CD14-positive monocyte (primary cell): ENCODE measurements at regions not wholly inside any gene's neighbourhood (a gene's known extent, or its start where the extent isn't known, plus 50 kb on each side); places are given as distances from the start of the nearest gene placed in this dataset.

Experiments used
- DNase-seq, 3 donors: peaks; one replicate each; pipeline ENCODE4 v3.0.0-alpha.2; 2011 to 2022
- H2AFZ ChIP-seq: 2 replicates; pipeline ENCODE4 v1.6.0; 2012; ENCODE audit warnings: mild to moderate bottlenecking, low read depth, low read length, inconsistent platforms; ENCODE audit not compliant: insufficient read depth, poor library complexity, severe bottlenecking
- H3K27ac ChIP-seq, 2 donors: 1 replicate in 1 of 2; 2 replicates in 1 of 2; pipeline ENCODE4 v1.5.1; 2012 to 2013; ENCODE audit warnings: low read length in 2 of 2, control low read depth in 1 of 2, inconsistent platforms in 1 of 2, low read depth in 1 of 2, mild to moderate bottlenecking in 1 of 2
- H3K27me3 ChIP-seq, 2 donors: one replicate each; pipeline versions ENCODE4 v1.6.0 to v1.6.1; 2011 to 2013; ENCODE audit warnings: low read length in 2 of 2; ENCODE audit not compliant: control insufficient read depth in 2 of 2, insufficient read depth in 2 of 2
- H3K36me3 ChIP-seq, 2 donors: replicated peaks in 1 of 2; 1 replicate in 1 of 2; 2 replicates in 1 of 2; pipeline versions ENCODE4 v1.5.1 to v1.6.1; 2012 to 2013; ENCODE audit warnings: low read length in 2 of 2, control low read depth in 1 of 2, inconsistent platforms in 1 of 2, mild to moderate bottlenecking in 1 of 2; ENCODE audit not compliant: insufficient read depth in 2 of 2, control insufficient read depth in 1 of 2
- H3K4me1 ChIP-seq, 2 donors: 1 replicate in 1 of 2; 2 replicates in 1 of 2; pipeline versions ENCODE4 v1.5.1 to v1.6.1; 2012 to 2013; ENCODE audit warnings: low read length in 2 of 2, control low read depth in 1 of 2, inconsistent platforms in 1 of 2, mild to moderate bottlenecking in 1 of 2, moderate library complexity in 1 of 2; ENCODE audit not compliant: insufficient read depth in 2 of 2, control insufficient read depth in 1 of 2
- H3K4me2 ChIP-seq: replicated peaks from 2 replicates; pipeline ENCODE3; 2012; ENCODE audit warnings: low read length, moderate library complexity, mild to moderate bottlenecking; ENCODE audit not compliant: poor library complexity, severe bottlenecking; ENCODE audit errors: extremely low read depth
- H3K4me3 ChIP-seq, 3 experiments: fragments of 200-600 bp in 1 of 3; sonication (generic) in 1 of 3; replicated peaks in 1 of 3; 1 replicate in 2 of 3; 2 replicates in 1 of 3; pipeline ENCODE4 v1.5.1; 2011 to 2013; ENCODE audit warnings: low read length in 3 of 3, mild to moderate bottlenecking in 3 of 3, control low read depth in 2 of 3, low read depth in 2 of 3, inconsistent platforms in 1 of 3, moderate library complexity in 1 of 3
- H3K79me2 ChIP-seq: 2 replicates; pipeline ENCODE4 v1.6.0; 2012; ENCODE audit warnings: mild to moderate bottlenecking, control low read depth, inconsistent platforms, low read length, moderate library complexity; ENCODE audit not compliant: insufficient read depth
- H3K9ac ChIP-seq: 2 replicates; pipeline ENCODE4 v1.6.0; 2017; ENCODE audit warnings: low read length, mild to moderate bottlenecking; ENCODE audit not compliant: insufficient read depth, poor library complexity, severe bottlenecking
- H3K9me3 ChIP-seq, 2 donors: replicated peaks in 1 of 2; 1 replicate in 1 of 2; 2 replicates in 1 of 2; pipeline versions ENCODE4 v1.5.1 to v1.6.1; 2012 to 2013; ENCODE audit warnings: low read length in 2 of 2, control low read depth in 1 of 2; ENCODE audit not compliant: control insufficient read depth in 1 of 2, insufficient read depth in 1 of 2
- H4K20me1 ChIP-seq: 2 replicates; pipeline ENCODE4 v1.6.0; 2012; ENCODE audit warnings: mild to moderate bottlenecking, low read length, control low read depth, moderate library complexity; ENCODE audit not compliant: insufficient read depth
- H3K27ac Mint-ChIP-seq, 7 donors: one replicate each; pipeline ENCODE4 v1.8.0; 2020; ENCODE audit warnings: mild to moderate bottlenecking in 7 of 7, mixed read lengths in 7 of 7, moderate library complexity in 6 of 7, inconsistent platforms in 2 of 7
- H3K27me3 Mint-ChIP-seq, 3 donors: one replicate each; pipeline ENCODE4 v1.8.0; 2021 to 2022; ENCODE audit warnings: low read depth in 3 of 3, mild to moderate bottlenecking in 3 of 3, mixed read lengths in 3 of 3, moderate library complexity in 3 of 3, inconsistent platforms in 1 of 3
- H3K36me3 Mint-ChIP-seq, 2 donors: one replicate each; pipeline ENCODE4 v1.8.0; 2020; ENCODE audit warnings: mixed read lengths in 2 of 2, inconsistent platforms in 1 of 2, mild to moderate bottlenecking in 1 of 2
- H3K4me1 Mint-ChIP-seq: one replicate; pipeline ENCODE4 v1.8.0; 2020; ENCODE audit warnings: mild to moderate bottlenecking, mixed read lengths
- H3K4me3 Mint-ChIP-seq, 2 donors: one replicate each; pipeline ENCODE4 v1.8.0; 2020; ENCODE audit warnings: mild to moderate bottlenecking in 2 of 2, mixed read lengths in 2 of 2, moderate library complexity in 1 of 2
- H3K9me3 Mint-ChIP-seq, 7 donors: one replicate each; pipeline ENCODE4 v1.8.0; 2020 to 2022; ENCODE audit warnings: mixed read lengths in 7 of 7, mild to moderate bottlenecking in 6 of 7, moderate library complexity in 6 of 7, inconsistent platforms in 2 of 7
- CTCF ChIP-seq: fragments of 200-600 bp; IDR thresholded peaks from one replicate; pipeline ENCODE4 v1.8.0; 2022; ENCODE audit warnings: antibody characterized with exemption, mild to moderate bottlenecking
- WGBS: methylation state at CpG from one replicate; pipeline ENCODE4 v1.1.5; 2013; ENCODE audit warnings: missing lambda C conversion rate; ENCODE audit not compliant: insufficient coverage; 5-methylcytosine and 5-hydroxymethylcytosine counted together
- intact Hi-C, 2 donors: fragments of 100-400 bp; cut with micrococcal nuclease; formaldehyde crosslinking; loops; one replicate each; pipeline versions ENCODE4 v1.15.0 to v1.15.1; 2023

DNA sequence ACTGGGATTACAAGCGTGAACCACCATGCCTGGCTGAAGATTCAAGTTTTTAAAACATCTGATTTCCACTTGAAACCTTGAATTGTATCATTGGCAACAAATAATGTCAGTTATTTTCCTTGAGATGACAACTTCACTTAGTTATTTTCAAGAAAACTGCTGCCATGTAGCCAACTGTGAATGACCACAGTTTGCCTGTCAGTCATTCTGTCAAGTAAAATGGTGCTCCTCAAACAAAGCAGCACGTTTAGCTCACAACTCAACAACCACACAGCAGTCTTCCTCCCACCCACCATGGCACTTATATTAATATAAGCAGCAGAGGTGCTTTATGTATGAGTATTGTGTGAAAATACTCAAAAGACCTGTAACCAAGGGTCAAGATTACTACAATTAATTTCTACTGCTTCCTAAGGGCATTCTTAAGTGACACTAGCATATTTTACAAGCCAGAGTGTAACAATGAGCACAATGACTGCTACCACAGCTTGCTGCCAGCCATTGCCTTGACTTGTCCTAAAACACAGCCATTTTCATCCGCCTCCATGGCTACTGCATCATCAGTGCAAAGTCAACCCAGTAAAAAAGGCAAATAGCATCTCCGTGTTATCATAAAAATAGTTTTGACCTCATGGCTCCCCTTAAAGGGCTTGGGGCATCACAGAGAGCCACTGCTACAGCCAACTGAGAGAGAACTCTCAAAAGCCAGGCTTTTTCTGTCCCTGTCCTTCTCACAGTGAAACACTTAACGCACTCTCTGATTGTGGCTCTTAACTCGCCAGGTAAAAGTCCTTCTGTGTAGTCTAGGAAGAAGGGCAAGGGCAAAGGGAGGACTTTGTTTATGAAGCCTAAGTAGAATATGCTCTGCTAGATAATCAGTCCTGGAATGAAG, 96.4 kb upstream of the TAB2 start:
- H3K4me1 ChIP-seq: no peaks in the 10 kb centered on the region
- Mint-ChIP-seq H3K27me3 (peaks cover 0 to 1% (median 0%) of the 10 kb centered on the region in 3 donors), H3K4me3 (no peak overlapping the region), H3K9me3 (peaks cover 0 to 2% (median 0%) of the 10 kb centered on the region in 7 donors), H3K27ac (no peak overlapping the region), H3K36me3 (no peaks in the 10 kb centered on the region), H3K4me1 (peaks cover 2% of the 10 kb centered on the region)
- intact Hi-C loops: no loop called here
- H3K36me3 ChIP-seq: no peaks in the 10 kb centered on the region
- H3K4me2 ChIP-seq: no peak overlapping the region
- H2AFZ ChIP-seq: no peak overlapping the region
- no peak for DNase-seq
- H3K79me2 ChIP-seq: no peaks in the 10 kb centered on the region
- no peak overlapping the region for H3K27ac ChIP-seq
- 98% methylated on average over 5 of the region's 6 CpGs for WGBS
- no peaks in the 10 kb centered on the region for H3K9me3 ChIP-seq
- H3K9ac ChIP-seq: no peak overlapping the region
- H3K27me3 ChIP-seq: no peaks in the 10 kb centered on the region
- no peaks in the 10 kb centered on the region for H4K20me1 ChIP-seq
- no peak overlapping the region for H3K4me3 ChIP-seq
- no peak for TF ChIP-seq CTCF

- 100% methylated on average over 2 of the region's 4 CpGs for WGBS
- Histone ChIP-seq H3K27ac (no peak overlapping the region), H3K36me3 (no peaks in the 10 kb centered on the region), H3K9ac (no peak overlapping the region), H2AFZ (no peak overlapping the region), H3K4me1 (no peaks in the 10 kb centered on the region), H3K27me3 (no peaks in the 10 kb centered on the region), H3K4me3 (no peak overlapping the region), H4K20me1 (no peaks in the 10 kb centered on the region), H3K79me2 (no peaks in the 10 kb centered on the region), H3K4me2 (no peak overlapping the region), H3K9me3 (no peaks in the 10 kb centered on the region)
- Mint-ChIP-seq H3K9me3 (peaks cover 0 to 2% (median 0%) of the 10 kb centered on the region in 7 donors), H3K27ac (no peak overlapping the region), H3K36me3 (no peaks in the 10 kb centered on the region), H3K27me3 (no peaks in the 10 kb centered on the region), H3K4me3 (no peak overlapping the region), H3K4me1 (peaks cover 2% of the 10 kb centered on the region)
- no peak for DNase-seq
- TF ChIP-seq CTCF: no peak
- intact Hi-C loops: no loop called here
Measured at GRCh38 chr6:149221774-149222070, 95.8 kb upstream of the TAB2 start.
